AG10803 (cell line): ENCODE measurements at regions not wholly inside any gene's neighbourhood (a gene's known extent, or its start where the extent isn't known, plus 50 kb on each side); places are given as distances from the start of the nearest gene placed in this dataset.

Experiments used
- DNase-seq: peaks from one replicate; pipeline ENCODE4 v3.0.0; 2010; ENCODE audit warnings: low read depth
- H3K4me3 ChIP-seq: 2 replicates; pipeline ENCODE4 v1.5.1; 2011; ENCODE audit warnings: mild to moderate bottlenecking, low read length, control low read depth
- CTCF ChIP-seq: conservative IDR thresholded peaks from 2 replicates; pipeline ENCODE4 v1.5.1; 2011; ENCODE audit warnings: mild to moderate bottlenecking, low read length, control low read depth, inconsistent platforms

DNA sequence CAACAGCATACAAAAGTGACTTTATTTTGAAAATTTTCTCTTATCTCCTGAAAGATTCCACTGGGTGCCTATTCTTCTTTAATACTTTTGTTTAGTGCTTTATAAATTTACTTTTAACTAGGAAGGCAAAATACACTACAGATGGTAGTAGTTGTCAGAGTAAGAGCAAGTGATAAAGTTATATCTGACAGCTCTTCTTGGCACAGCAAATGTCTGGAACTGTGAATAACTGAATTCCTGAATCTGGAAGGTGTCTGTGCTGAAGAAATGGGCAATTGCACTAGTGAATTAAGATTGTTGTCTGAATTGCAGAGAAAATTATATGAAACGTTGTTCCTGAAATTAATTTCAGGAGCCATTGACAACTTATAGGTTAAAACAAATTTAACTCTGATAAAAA, 213.8 kb upstream of the CBLB start:
- no peak for DNase-seq
- no peak for TF ChIP-seq CTCF
- H3K4me3 ChIP-seq, result no peak overlapping the region

GRCh38 chr3:106083207-106083606, 214.4 kb upstream of the CBLB start:
- no peak for TF ChIP-seq CTCF
- DNase-seq, result no peak
- no peak overlapping the region for H3K4me3 ChIP-seq

DNA sequence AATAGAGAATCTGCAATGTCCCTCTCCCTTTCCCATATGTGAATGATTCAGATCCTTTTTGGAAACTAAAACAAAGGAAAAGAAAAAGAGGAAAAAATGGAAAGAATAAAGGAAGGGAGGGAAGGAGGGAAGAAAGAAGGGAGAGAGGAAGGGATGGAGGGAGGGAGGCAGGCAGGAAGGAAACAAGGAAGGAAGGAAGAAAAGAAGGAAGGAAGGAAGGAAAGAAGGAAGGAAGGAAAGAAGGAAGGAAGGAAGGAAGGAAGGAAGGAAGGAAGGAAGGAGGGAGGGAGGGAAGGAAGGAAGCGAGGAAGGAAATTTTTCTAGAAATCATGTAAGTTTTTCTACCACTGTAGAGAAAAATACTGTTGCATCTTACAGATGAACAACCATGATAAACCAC, 215.0 kb upstream of the CBLB start:
- no peak overlapping the region for H3K4me3 ChIP-seq
- no peak for DNase-seq
- no peak for TF ChIP-seq CTCF

DNA sequence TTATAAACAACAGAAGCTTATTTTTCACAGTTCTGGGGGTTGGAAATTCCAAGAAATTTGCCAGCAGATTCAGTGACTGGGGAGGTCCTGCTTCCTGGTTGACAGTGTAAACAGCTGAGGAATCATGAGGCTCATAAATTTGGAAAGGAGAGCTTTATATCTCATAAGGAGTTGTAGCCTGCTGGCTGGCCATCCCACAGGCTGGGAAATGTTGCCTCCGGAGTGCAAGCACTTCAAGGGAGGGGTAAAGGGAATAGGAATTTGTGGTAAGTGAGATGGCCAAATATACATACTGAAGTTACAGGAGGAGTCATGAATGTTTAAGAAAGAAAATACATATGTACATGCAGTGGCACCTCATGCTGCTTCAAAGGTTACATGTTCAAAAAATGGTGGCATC, 217.2 kb upstream of the CBLB start:
- TF ChIP-seq CTCF, result no peak
- no peak for DNase-seq
- H3K4me3 ChIP-seq, result no peak overlapping the region

GRCh38 chr3:106086636-106087035, 217.8 kb upstream of the CBLB start:
- H3K4me3 ChIP-seq, result no peak overlapping the region
- TF ChIP-seq CTCF, result no peak
- DNase-seq, result no peak

- no peak overlapping the region for H3K4me3 ChIP-seq
- no peak for TF ChIP-seq CTCF
- DNase-seq, result no peak
Observed at GRCh38 chr3:106088304-106088703, 219.5 kb upstream of the CBLB start.

GRCh38 chr3:106088899-106089298, 220.1 kb upstream of the CBLB start:
- no peak overlapping the region for H3K4me3 ChIP-seq
- TF ChIP-seq CTCF, result no peak
- no peak for DNase-seq
